Endothelial cell (in vitro differentiated cells): ENCODE measurements at regions not wholly inside any gene's neighbourhood (a gene's known extent, or its start where the extent isn't known, plus 50 kb on each side); places are given as distances from the start of the nearest gene placed in this dataset.
"Not testable (repeated sequence)": the region's sequence is repeated elsewhere in the genome, so short reads cannot be mapped to it uniquely, and the experiment has no call there.

Experiments used
- DNase-seq: peaks from one replicate; pipeline ENCODE4 v3.0.0; 2021; ENCODE audit warnings: low spot score
- H3K27ac Mint-ChIP-seq: one replicate; pipeline ENCODE4 v1.8.0; 2021; ENCODE audit warnings: mixed read lengths, inconsistent platforms; ENCODE audit not compliant: unreplicated experiment
- H3K27me3 Mint-ChIP-seq: one replicate; pipeline ENCODE4 v1.8.0; 2021; ENCODE audit warnings: mild to moderate bottlenecking, moderate library complexity, mixed read lengths, inconsistent platforms; ENCODE audit not compliant: unreplicated experiment
- H3K36me3 Mint-ChIP-seq: one replicate; pipeline ENCODE4 v1.8.0; 2021; ENCODE audit warnings: mild to moderate bottlenecking, low read depth, mixed read lengths, inconsistent platforms; ENCODE audit not compliant: unreplicated experiment
- H3K4me1 Mint-ChIP-seq: one replicate; pipeline ENCODE4 v1.8.0; 2021; ENCODE audit warnings: mild to moderate bottlenecking, mixed read lengths, inconsistent platforms; ENCODE audit not compliant: unreplicated experiment
- H3K4me3 Mint-ChIP-seq: one replicate; pipeline ENCODE4 v1.8.0; 2021; ENCODE audit warnings: mild to moderate bottlenecking, mixed read lengths, inconsistent platforms; ENCODE audit not compliant: unreplicated experiment
- H3K9me3 Mint-ChIP-seq: one replicate; pipeline ENCODE4 v1.8.0; 2021; ENCODE audit warnings: mixed read lengths, inconsistent platforms; ENCODE audit not compliant: unreplicated experiment
- CTCF ChIP-seq: fragments of 200-600 bp; sonication (generic); IDR thresholded peaks from one replicate; pipeline ENCODE4 v1.5.0; 2021; ENCODE audit warnings: antibody characterized with exemption; ENCODE audit not compliant: unreplicated experiment

- DNase-seq = no peak
- Mint-ChIP-seq H3K27ac (no peak overlapping the region), H3K4me3 (peak overlapping the region; percentile 65), H3K9me3 (peaks cover 43% of the 10 kb centered on the region), H3K4me1 (peaks cover 3% of the 10 kb centered on the region), H3K36me3 (peaks cover 39% of the 10 kb centered on the region), H3K27me3 (peaks cover 32% of the 10 kb centered on the region)
- no peak for TF ChIP-seq CTCF
Observed at GRCh38 chr14:105581551-105582341, 55.4 kb downstream of the TMEM121 start.

- DNase-seq = no peak
- H3K27me3 Mint-ChIP-seq = peaks cover 26% of the 10 kb centered on the region
Observed at GRCh38 chr14:105582639-105583038, 56.3 kb downstream of the TMEM121 start.

GRCh38 chr14:105583914-105584313 lies 57.5 kb downstream of the TMEM121 start:
- peaks cover 24% of the 10 kb centered on the region for H3K27me3 Mint-ChIP-seq
- H3K36me3 Mint-ChIP-seq = peaks cover 25% of the 10 kb centered on the region
- not testable (repeated sequence) for H3K4me3 Mint-ChIP-seq, H3K27ac Mint-ChIP-seq, H3K4me1 Mint-ChIP-seq, DNase-seq
- H3K9me3 Mint-ChIP-seq = peaks cover 30% of the 10 kb centered on the region

More at GRCh38 chr14:105582639-105583038, 56.3 kb downstream of the TMEM121 start:
- peak overlapping the region; percentile 55 for H3K27ac Mint-ChIP-seq
- peaks cover 33% of the 10 kb centered on the region for H3K36me3 Mint-ChIP-seq
- TF ChIP-seq CTCF = no peak
- peak overlapping the region; percentile 88 for H3K4me3 Mint-ChIP-seq
- peaks cover 3% of the 10 kb centered on the region for H3K4me1 Mint-ChIP-seq
- peaks cover 37% of the 10 kb centered on the region for H3K9me3 Mint-ChIP-seq

GRCh38 chr14:105585290-105585689 lies 58.9 kb downstream of the TMEM121 start:
- H3K4me3 Mint-ChIP-seq, H3K4me1 Mint-ChIP-seq: not testable (repeated sequence)
- peaks cover 36% of the 10 kb centered on the region for H3K9me3 Mint-ChIP-seq

GRCh38 chr14:105585722-105586121 lies 59.3 kb downstream of the TMEM121 start:
- not testable (repeated sequence) for H3K27ac Mint-ChIP-seq, DNase-seq, H3K4me1 Mint-ChIP-seq, H3K4me3 Mint-ChIP-seq
- H3K36me3 Mint-ChIP-seq = peaks cover 21% of the 10 kb centered on the region
- peaks cover 32% of the 10 kb centered on the region for H3K9me3 Mint-ChIP-seq
- H3K27me3 Mint-ChIP-seq = peaks cover 21% of the 10 kb centered on the region

More at GRCh38 chr14:105585290-105585689, 58.9 kb downstream of the TMEM121 start:
- H3K36me3 Mint-ChIP-seq = peaks cover 25% of the 10 kb centered on the region
- DNase-seq = not testable (repeated sequence)
- H3K27ac Mint-ChIP-seq = peak overlapping the region; percentile 44
- peaks cover 24% of the 10 kb centered on the region for H3K27me3 Mint-ChIP-seq

GRCh38 chr14:105586144-105586872 lies 59.9 kb downstream of the TMEM121 start:
- not testable (repeated sequence) for H3K27ac Mint-ChIP-seq, H3K4me1 Mint-ChIP-seq, DNase-seq, H3K4me3 Mint-ChIP-seq
- Mint-ChIP-seq H3K9me3 (peaks cover 26% of the 10 kb centered on the region), H3K36me3 (peaks cover 15% of the 10 kb centered on the region), H3K27me3 (peaks cover 18% of the 10 kb centered on the region)

GRCh38 chr14:105587034-105587433 lies 60.7 kb downstream of the TMEM121 start:
- peaks cover 15% of the 10 kb centered on the region for H3K36me3 Mint-ChIP-seq
- peaks cover 25% of the 10 kb centered on the region for H3K9me3 Mint-ChIP-seq
- not testable (repeated sequence) for H3K4me1 Mint-ChIP-seq, H3K27ac Mint-ChIP-seq, H3K4me3 Mint-ChIP-seq, DNase-seq
- peaks cover 18% of the 10 kb centered on the region for H3K27me3 Mint-ChIP-seq

- not testable (repeated sequence) for H3K4me3 Mint-ChIP-seq, H3K27ac Mint-ChIP-seq, H3K4me1 Mint-ChIP-seq, DNase-seq
- Mint-ChIP-seq H3K9me3 (peaks cover 22% of the 10 kb centered on the region), H3K27me3 (peaks cover 15% of the 10 kb centered on the region), H3K36me3 (peaks cover 12% of the 10 kb centered on the region)
Observed at GRCh38 chr14:105587482-105588235, 61.3 kb downstream of the TMEM121 start.
